Endodermal cell (in vitro differentiated cells): ENCODE measurements at regions not wholly inside any gene's neighbourhood (a gene's known extent, or its start where the extent isn't known, plus 50 kb on each side); places are given as distances from the start of the nearest gene placed in this dataset.

Experiments
- DNase-seq: peaks from one replicate; pipeline ENCODE4 v3.0.0-alpha.2; 2017
- H3K27ac ChIP-seq: 2 replicates; pipeline ENCODE4 v1.5.1; 2013; ENCODE audit warnings: mild to moderate bottlenecking, low read depth, low read length, moderate library complexity
- H3K27me3 ChIP-seq: 2 replicates; pipeline ENCODE4 v1.6.1; 2013; ENCODE audit warnings: mild to moderate bottlenecking, low read length, moderate library complexity; ENCODE audit not compliant: insufficient read depth, control insufficient read depth, poor library complexity, severe bottlenecking
- H3K36me3 ChIP-seq: 2 replicates; pipeline ENCODE4 v1.7.0; 2013; ENCODE audit warnings: mild to moderate bottlenecking, low read length, moderate library complexity; ENCODE audit not compliant: control insufficient read depth, insufficient read depth
- H3K4me1 ChIP-seq: one replicate; pipeline ENCODE4 v1.7.0; 2013; ENCODE audit warnings: low read length; ENCODE audit not compliant: control insufficient read depth, insufficient read depth
- H3K4me3 ChIP-seq: 2 replicates; pipeline ENCODE4 v1.5.1; 2013; ENCODE audit warnings: mild to moderate bottlenecking, low read length, moderate library complexity
- H3K9ac ChIP-seq: 2 replicates; pipeline ENCODE4 v1.6.1; 2013; ENCODE audit warnings: mild to moderate bottlenecking, low read length, moderate library complexity; ENCODE audit not compliant: poor library complexity, severe bottlenecking; ENCODE audit errors: extremely low read depth
- H3K9me3 ChIP-seq: 2 replicates; pipeline ENCODE4 v1.6.1; 2013; ENCODE audit warnings: mild to moderate bottlenecking, low read length, moderate library complexity; ENCODE audit not compliant: control insufficient read depth
- H3K27ac Mint-ChIP-seq: 2 replicates; pipeline ENCODE4 v1.8.0; 2020; ENCODE audit warnings: mixed read lengths
- H3K27me3 Mint-ChIP-seq: 2 replicates; pipeline ENCODE4 v1.8.0; 2021; ENCODE audit warnings: mild to moderate bottlenecking, mixed read lengths; ENCODE audit not compliant: insufficient read depth
- H3K36me3 Mint-ChIP-seq: 2 replicates; pipeline ENCODE4 v1.8.0; 2020; ENCODE audit warnings: low read depth, mixed read lengths
- H3K4me1 Mint-ChIP-seq: 2 replicates; pipeline ENCODE4 v1.8.0; 2020; ENCODE audit warnings: mixed read lengths
- H3K4me3 Mint-ChIP-seq: 2 replicates; pipeline ENCODE4 v1.8.0; 2020; ENCODE audit warnings: mild to moderate bottlenecking, moderate library complexity, mixed read lengths
- H3K9me3 Mint-ChIP-seq: 2 replicates; pipeline ENCODE4 v1.8.0; 2020; ENCODE audit warnings: mild to moderate bottlenecking, mixed read lengths
- WGBS, 2 experiments: methylation state at CpG; one replicate each; pipeline versions ENCODE4 v1.1.5 to v1.1.7; 2013; ENCODE audit warnings: missing lambda C conversion rate in 2 of 2, mixed read lengths in 1 of 2; ENCODE audit not compliant: insufficient coverage in 1 of 2, insufficient read length in 1 of 2; 5-methylcytosine and 5-hydroxymethylcytosine counted together
- TF ChIP-seq, protein P1 (sequence below): fragments of 200-600 bp; sonication (generic); conservative IDR thresholded peaks from 2 replicates; pipeline ENCODE4 v1.5.0; 2021; ENCODE audit warnings: antibody characterized with exemption, mild to moderate bottlenecking

DNA sequence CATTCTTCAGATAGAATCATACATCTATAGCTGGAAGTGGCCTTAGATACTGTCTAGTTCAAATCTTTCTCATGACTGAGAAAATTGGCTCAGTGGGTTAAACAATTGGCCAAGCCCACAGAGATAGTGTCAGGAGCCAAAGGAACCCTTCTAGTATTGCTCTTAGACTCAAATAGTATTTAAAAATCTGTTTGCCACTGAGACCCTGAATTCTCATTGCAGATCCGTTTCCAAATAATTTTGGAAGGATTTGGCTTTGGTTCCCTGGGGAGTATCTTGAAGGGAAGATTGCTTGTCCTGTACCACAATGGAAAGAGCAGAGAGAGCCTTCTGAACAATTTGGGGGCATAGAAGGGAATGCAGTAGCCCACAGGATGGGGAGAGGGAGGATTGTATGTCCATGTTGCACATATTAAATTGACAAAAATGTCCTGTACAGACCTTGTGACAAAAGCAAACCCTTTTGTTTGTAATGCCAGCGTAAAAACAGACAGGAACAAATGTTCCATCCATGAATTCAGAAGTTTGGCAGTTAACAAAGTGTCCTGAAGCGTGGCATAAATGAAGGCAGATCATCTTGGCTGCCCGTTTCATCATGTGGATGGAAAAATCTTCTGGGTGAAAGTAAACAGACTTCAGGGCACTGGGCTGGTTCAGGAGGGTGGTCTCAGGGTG, 156.4 kb upstream of the RASGRP1 start:
- Mint-ChIP-seq H3K27me3 (peaks cover 3% of the 10 kb centered on the region), H3K36me3 (no peaks in the 10 kb centered on the region), H3K4me1 (no peaks in the 10 kb centered on the region), H3K27ac (no peak overlapping the region), H3K9me3 (no peaks in the 10 kb centered on the region), H3K4me3 (no peak overlapping the region)
- TF ChIP-seq, protein P1, sequence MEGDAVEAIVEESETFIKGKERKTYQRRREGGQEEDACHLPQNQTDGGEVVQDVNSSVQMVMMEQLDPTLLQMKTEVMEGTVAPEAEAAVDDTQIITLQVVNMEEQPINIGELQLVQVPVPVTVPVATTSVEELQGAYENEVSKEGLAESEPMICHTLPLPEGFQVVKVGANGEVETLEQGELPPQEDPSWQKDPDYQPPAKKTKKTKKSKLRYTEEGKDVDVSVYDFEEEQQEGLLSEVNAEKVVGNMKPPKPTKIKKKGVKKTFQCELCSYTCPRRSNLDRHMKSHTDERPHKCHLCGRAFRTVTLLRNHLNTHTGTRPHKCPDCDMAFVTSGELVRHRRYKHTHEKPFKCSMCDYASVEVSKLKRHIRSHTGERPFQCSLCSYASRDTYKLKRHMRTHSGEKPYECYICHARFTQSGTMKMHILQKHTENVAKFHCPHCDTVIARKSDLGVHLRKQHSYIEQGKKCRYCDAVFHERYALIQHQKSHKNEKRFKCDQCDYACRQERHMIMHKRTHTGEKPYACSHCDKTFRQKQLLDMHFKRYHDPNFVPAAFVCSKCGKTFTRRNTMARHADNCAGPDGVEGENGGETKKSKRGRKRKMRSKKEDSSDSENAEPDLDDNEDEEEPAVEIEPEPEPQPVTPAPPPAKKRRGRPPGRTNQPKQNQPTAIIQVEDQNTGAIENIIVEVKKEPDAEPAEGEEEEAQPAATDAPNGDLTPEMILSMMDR = no peak
- H3K9ac ChIP-seq = no peak overlapping the region
- no peak overlapping the region for H3K27ac ChIP-seq
- no peak for DNase-seq
- 88 to 90% methylated on average over 3 to 4 of the region's 4 CpGs for WGBS, 2 experiments
- H3K27me3 ChIP-seq = peaks cover 7% of the 10 kb centered on the region
- H3K4me1 ChIP-seq = no peaks in the 10 kb centered on the region
- H3K36me3 ChIP-seq = no peaks in the 10 kb centered on the region
- no peaks in the 10 kb centered on the region for H3K9me3 ChIP-seq
- no peak overlapping the region for H3K4me3 ChIP-seq

DNA sequence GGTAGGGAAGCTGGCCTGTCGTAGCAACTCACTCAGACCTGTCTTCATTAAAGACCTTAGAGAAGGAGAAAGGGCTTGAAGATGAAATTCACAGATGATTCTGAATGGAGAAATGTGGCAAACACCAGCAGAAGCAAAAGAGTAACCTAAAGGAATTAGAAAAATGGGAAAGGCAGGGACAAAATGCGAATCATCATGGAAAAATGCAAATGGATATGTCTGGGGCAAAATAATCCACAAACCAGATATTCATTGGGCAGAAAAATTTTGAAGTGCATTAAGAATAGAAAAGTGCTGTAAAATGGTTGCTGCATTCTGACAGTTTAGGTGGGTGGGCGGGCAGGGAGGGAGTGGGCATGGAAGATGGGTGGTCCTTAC, 156.9 kb upstream of the RASGRP1 start:
- no peaks in the 10 kb centered on the region for H3K9me3 ChIP-seq
- no peak for DNase-seq
- Mint-ChIP-seq H3K36me3 (no peaks in the 10 kb centered on the region), H3K27ac (no peak overlapping the region), H3K9me3 (no peaks in the 10 kb centered on the region), H3K4me3 (no peak overlapping the region), H3K4me1 (no peaks in the 10 kb centered on the region), H3K27me3 (no peaks in the 10 kb centered on the region)
- H3K4me3 ChIP-seq = no peak overlapping the region
- H3K9ac ChIP-seq = no peak overlapping the region
- 90 to 95% methylated on average over 2 to 3 of the region's 3 CpGs for WGBS, 2 experiments
- peaks cover 8% of the 10 kb centered on the region for H3K27me3 ChIP-seq
- no peaks in the 10 kb centered on the region for H3K4me1 ChIP-seq
- H3K27ac ChIP-seq = no peak overlapping the region
- TF ChIP-seq, protein P1 = no peak
- no peaks in the 10 kb centered on the region for H3K36me3 ChIP-seq

- no peak overlapping the region for H3K27ac ChIP-seq
- no peaks in the 10 kb centered on the region for H3K4me1 ChIP-seq
- no peak overlapping the region for H3K27ac Mint-ChIP-seq
- no peak overlapping the region for H3K4me3 Mint-ChIP-seq
- peaks cover 5% of the 10 kb centered on the region for H3K27me3 ChIP-seq
- no peak overlapping the region for H3K9ac ChIP-seq
- H3K9me3 Mint-ChIP-seq = no peaks in the 10 kb centered on the region
- WGBS, 2 experiments = 80 to 91% methylated on average over 1 of the region's 1 CpG
- no peaks in the 10 kb centered on the region for H3K36me3 Mint-ChIP-seq
- H3K9me3 ChIP-seq = no peaks in the 10 kb centered on the region
- TF ChIP-seq, protein P1 = no peak
- no peaks in the 10 kb centered on the region for H3K4me1 Mint-ChIP-seq
- H3K27me3 Mint-ChIP-seq = peaks cover under 1% of the 10 kb centered on the region
- no peak overlapping the region for H3K4me3 ChIP-seq
- DNase-seq = no peak
- H3K36me3 ChIP-seq = no peaks in the 10 kb centered on the region
Observed at GRCh38 chr15:38722236-38722635, 157.6 kb upstream of the RASGRP1 start.
